Activated naive CD8-positive, alpha-beta T cell (primary cell): ENCODE measurements at regions not wholly inside any gene's neighbourhood (a gene's known extent, or its start where the extent isn't known, plus 50 kb on each side); places are given as distances from the start of the nearest gene placed in this dataset.

Experiments used
- H3K27ac Mint-ChIP-seq: one replicate; pipeline ENCODE4 v1.8.0; 2021; ENCODE audit warnings: mixed read lengths
- H3K27me3 Mint-ChIP-seq: one replicate; pipeline ENCODE4 v1.8.0; 2021; ENCODE audit warnings: mixed read lengths
- H3K36me3 Mint-ChIP-seq: one replicate; pipeline ENCODE4 v1.8.0; 2021; ENCODE audit warnings: mixed read lengths
- H3K4me1 Mint-ChIP-seq: one replicate; pipeline ENCODE4 v1.8.0; 2021; ENCODE audit warnings: low read depth, mixed read lengths
- H3K4me3 Mint-ChIP-seq: one replicate; pipeline ENCODE4 v1.8.0; 2021; ENCODE audit warnings: mild to moderate bottlenecking, mixed read lengths
- H3K9me3 Mint-ChIP-seq: one replicate; pipeline ENCODE4 v1.8.0; 2021; ENCODE audit warnings: low read depth, mixed read lengths

DNA sequence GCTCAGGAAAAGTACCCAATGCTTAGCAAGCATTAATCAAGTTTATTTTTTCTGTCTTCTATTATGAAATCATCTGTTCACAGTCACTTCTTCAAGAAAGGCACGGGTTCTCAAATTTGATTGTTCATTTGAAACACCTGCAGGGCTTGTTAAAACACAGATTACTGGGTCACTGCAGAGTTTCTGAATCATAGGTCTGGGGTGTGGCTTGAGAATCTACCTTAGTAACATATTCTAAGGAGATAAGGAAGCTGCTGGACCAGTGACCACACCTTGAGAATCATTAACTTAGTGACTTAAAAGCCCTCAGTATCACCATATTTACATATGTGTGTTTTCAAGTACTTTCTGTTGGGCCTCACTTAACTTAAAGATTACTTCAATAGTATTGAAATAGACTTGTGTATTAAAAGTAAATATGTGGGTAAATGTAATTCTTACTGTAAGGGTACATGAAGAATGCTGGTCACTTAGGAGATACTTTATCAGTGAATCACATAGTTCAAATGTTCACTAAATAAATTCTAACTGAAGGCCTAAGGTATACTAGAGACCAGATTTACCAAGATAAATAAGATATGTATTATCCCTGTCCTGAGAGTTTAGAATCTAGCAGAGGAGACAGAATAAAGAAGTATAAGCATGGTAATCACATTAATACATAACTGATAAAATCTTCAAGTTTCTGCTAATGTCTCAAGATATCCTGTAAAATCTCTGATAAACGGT is 1342.1 kb upstream of the C9orf72 start:
- Mint-ChIP-seq H3K36me3 (no peaks in the 10 kb centered on the region), H3K27me3 (no peaks in the 10 kb centered on the region), H3K4me1 (no peaks in the 10 kb centered on the region), H3K9me3 (peaks cover 4% of the 10 kb centered on the region), H3K4me3 (no peak overlapping the region), H3K27ac (no peak overlapping the region)

DNA sequence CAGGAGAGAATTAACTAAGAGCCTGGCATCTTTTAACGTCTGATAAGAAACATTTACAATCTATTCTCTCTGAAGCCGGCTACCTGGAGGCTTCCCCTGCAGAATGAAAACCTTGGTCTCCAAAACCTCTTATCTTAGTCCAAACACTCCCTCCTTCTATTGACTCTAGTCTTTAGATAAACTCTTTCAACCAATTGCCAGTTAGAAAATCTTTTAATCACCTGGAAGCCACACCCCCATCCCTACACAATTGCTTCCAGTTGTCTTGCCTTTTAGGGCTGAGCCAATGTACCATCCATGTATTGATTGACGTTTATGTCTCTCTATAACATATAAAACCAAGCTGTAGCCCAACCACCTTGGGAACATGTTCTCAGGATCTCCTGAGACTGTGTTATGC is 1343.1 kb upstream of the C9orf72 start:
- Mint-ChIP-seq H3K27ac (no peak overlapping the region), H3K36me3 (no peaks in the 10 kb centered on the region), H3K4me1 (no peaks in the 10 kb centered on the region), H3K27me3 (no peaks in the 10 kb centered on the region), H3K4me3 (no peak overlapping the region), H3K9me3 (peaks cover 4% of the 10 kb centered on the region)

DNA sequence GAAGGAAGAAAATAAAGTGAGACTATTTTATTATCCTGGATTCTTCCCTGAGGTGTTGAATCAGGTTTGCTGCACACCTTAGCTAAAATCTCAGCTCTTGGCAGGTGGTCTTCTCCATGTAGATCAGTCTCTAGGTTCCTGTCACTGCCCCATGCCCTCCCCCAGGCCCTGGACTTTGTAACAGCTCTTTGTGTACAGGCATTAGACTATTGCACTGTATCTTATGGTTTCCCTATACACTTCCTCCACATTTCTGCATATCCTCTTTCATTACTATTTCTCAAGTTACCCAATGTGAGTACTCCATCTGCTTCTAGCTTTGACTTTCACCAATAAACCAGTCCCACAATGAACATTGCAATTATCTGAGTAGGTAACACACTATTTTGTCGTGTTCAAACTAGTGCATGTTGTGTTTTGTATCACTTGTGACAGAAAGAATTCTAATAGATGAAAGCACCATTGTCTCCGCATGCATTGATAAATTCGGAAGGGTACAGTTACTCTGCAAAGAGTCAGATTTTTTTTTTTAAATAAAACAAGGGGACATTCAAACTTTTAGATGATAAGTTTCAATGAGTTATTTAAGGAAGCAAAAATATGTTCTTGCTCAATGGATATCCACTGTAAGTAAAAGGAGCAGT is 1348.7 kb upstream of the C9orf72 start:
- Mint-ChIP-seq H3K36me3 (no peaks in the 10 kb centered on the region), H3K4me3 (no peak overlapping the region), H3K27me3 (no peaks in the 10 kb centered on the region), H3K4me1 (no peaks in the 10 kb centered on the region), H3K9me3 (peaks cover 5% of the 10 kb centered on the region), H3K27ac (no peak overlapping the region)

DNA sequence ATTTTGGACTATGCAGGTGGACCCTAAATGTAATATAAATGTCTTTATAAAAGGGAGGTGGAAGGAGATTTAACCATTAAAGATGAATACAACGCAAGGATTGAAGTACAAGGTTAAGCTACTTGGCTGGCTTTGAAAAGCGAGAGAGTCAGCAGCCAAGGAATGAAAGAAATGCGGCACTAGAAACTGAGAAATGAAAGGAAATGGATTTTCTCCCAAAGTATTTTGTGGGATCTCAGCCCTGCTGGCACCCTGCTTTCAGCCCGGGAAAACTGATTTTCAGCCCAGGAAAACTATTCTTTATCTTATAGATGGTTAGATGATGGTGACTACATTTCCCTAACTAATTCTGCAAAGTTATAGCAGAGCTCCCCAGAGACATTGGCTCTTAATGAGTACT is 1349.6 kb upstream of the C9orf72 start:
- Mint-ChIP-seq H3K9me3 (peaks cover 3% of the 10 kb centered on the region), H3K4me3 (no peak overlapping the region)

DNA sequence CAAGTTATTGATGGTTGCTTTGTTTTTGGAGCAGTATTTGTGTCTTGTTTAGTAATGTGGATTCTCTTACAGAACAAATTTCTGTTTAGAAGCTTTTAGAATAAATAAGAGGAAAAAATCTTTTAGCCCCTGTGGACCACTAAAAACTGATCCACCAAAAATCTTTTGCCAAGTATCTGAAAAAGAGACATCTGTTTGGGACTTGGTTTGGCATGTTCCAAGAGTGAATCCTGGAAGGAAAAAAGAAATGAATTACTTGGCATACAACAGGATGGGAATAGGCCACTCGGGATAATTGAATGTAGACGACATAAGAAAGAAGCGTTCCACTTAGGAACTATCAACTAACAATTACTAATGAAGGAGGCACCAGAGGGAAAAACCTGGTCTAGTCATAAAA is 1350.1 kb upstream of the C9orf72 start:
- peaks cover 3% of the 10 kb centered on the region for H3K9me3 Mint-ChIP-seq
- no peak overlapping the region for H3K4me3 Mint-ChIP-seq
- no peaks in the 10 kb centered on the region for H3K36me3 Mint-ChIP-seq
- no peak overlapping the region for H3K27ac Mint-ChIP-seq
- no peaks in the 10 kb centered on the region for H3K27me3 Mint-ChIP-seq
- H3K4me1 Mint-ChIP-seq: no peaks in the 10 kb centered on the region

More for the DNA sequence above, 1349.6 kb upstream of the C9orf72 start:
- Mint-ChIP-seq H3K36me3 (no peaks in the 10 kb centered on the region), H3K4me1 (no peaks in the 10 kb centered on the region), H3K27me3 (no peaks in the 10 kb centered on the region), H3K27ac (no peak overlapping the region)

DNA sequence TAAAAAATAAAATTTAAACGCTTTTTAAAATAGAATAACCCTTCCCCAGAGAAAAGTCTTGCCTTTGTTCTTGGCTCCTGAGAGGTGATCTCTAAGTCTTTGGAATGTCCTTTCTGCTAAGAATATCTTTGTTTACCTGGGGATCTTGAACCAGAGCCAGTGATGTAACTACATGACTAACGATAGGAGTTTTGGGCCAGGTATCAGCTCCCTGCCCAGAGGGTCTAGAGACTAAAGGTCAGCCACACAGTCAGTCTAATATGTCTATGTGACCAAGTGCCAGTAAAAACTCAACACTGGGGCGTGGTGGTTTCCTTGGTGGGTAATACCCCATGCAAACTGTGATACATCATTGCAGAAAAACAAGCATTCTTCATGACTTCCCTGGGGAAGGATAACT is 1351.9 kb upstream of the C9orf72 start:
- H3K27ac Mint-ChIP-seq: no peak overlapping the region
- no peaks in the 10 kb centered on the region for H3K36me3 Mint-ChIP-seq
- no peaks in the 10 kb centered on the region for H3K27me3 Mint-ChIP-seq
- H3K4me3 Mint-ChIP-seq: no peak overlapping the region
- H3K9me3 Mint-ChIP-seq: peaks cover 3% of the 10 kb centered on the region
- H3K4me1 Mint-ChIP-seq: no peaks in the 10 kb centered on the region

DNA sequence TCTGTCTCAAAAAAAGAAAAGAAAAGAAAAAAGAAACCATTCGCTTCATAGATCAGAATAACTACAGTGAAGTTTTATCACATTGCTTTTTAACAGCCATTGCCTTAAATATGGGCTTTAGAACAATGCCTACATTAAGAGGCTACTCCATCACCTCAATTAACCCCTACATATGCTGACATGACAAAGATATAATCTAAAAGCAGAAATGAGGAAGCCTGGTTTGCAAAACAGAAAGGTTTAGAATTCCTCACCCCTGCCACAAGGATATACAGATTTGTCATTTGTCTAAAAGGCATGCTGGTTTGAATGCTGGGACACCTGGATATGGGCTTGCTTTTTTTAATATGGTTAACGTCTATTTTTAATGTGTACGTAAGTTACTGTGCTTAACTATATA is 1353.0 kb upstream of the C9orf72 start:
- no peak overlapping the region for H3K4me3 Mint-ChIP-seq

GRCh38 chr9:28927691-28928090 is 1354.4 kb upstream of the C9orf72 start:
- Mint-ChIP-seq H3K4me3 (no peak overlapping the region), H3K9me3 (peaks cover 1% of the 10 kb centered on the region), H3K4me1 (no peaks in the 10 kb centered on the region), H3K36me3 (no peaks in the 10 kb centered on the region), H3K27ac (no peak overlapping the region), H3K27me3 (no peaks in the 10 kb centered on the region)

More for the DNA sequence above, 1353.0 kb upstream of the C9orf72 start:
- Mint-ChIP-seq H3K36me3 (no peaks in the 10 kb centered on the region), H3K9me3 (peaks cover 3% of the 10 kb centered on the region), H3K4me1 (no peaks in the 10 kb centered on the region), H3K27ac (no peak overlapping the region), H3K27me3 (no peaks in the 10 kb centered on the region)

DNA sequence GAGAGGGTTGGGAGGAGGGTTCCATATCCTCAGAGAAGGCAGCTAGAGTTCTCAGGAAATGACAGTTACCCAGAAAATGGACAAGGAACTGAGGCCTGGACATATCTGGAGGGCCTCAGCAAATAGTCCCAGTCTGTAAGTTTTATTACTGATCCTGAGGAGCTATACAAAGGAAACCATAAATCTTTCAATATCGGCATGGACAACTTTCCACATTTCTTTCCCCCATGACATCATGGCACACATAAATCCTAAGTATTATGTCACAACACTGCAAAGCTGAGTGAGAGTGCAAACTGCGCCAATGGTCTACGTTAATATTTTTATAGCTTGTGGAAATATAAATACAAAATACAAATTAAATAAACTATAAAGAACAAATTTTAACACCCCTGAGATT is 1356.2 kb upstream of the C9orf72 start:
- H3K36me3 Mint-ChIP-seq: no peaks in the 10 kb centered on the region
- no peaks in the 10 kb centered on the region for H3K27me3 Mint-ChIP-seq
- no peaks in the 10 kb centered on the region for H3K9me3 Mint-ChIP-seq
- H3K27ac Mint-ChIP-seq: no peak overlapping the region
- no peak overlapping the region for H3K4me3 Mint-ChIP-seq
- no peaks in the 10 kb centered on the region for H3K4me1 Mint-ChIP-seq

- no peaks in the 10 kb centered on the region for H3K27me3 Mint-ChIP-seq
- H3K27ac Mint-ChIP-seq: no peak overlapping the region
- no peaks in the 10 kb centered on the region for H3K36me3 Mint-ChIP-seq
- no peaks in the 10 kb centered on the region for H3K9me3 Mint-ChIP-seq
- no peak overlapping the region for H3K4me3 Mint-ChIP-seq
- H3K4me1 Mint-ChIP-seq: no peaks in the 10 kb centered on the region
Measured at GRCh38 chr9:28930766-28931165, 1357.5 kb upstream of the C9orf72 start.

GRCh38 chr9:28934111-28934510 is 1360.8 kb upstream of the C9orf72 start:
- Mint-ChIP-seq H3K9me3 (no peaks in the 10 kb centered on the region), H3K27me3 (no peaks in the 10 kb centered on the region), H3K36me3 (no peaks in the 10 kb centered on the region), H3K4me3 (no peak overlapping the region), H3K4me1 (no peaks in the 10 kb centered on the region), H3K27ac (no peak overlapping the region)

GRCh38 chr9:28938981-28939380 is 1365.7 kb upstream of the C9orf72 start:
- H3K27ac Mint-ChIP-seq: no peak overlapping the region
- H3K27me3 Mint-ChIP-seq: no peaks in the 10 kb centered on the region
- H3K4me3 Mint-ChIP-seq: no peak overlapping the region
- no peaks in the 10 kb centered on the region for H3K36me3 Mint-ChIP-seq
- H3K9me3 Mint-ChIP-seq: no peaks in the 10 kb centered on the region
- no peaks in the 10 kb centered on the region for H3K4me1 Mint-ChIP-seq

DNA sequence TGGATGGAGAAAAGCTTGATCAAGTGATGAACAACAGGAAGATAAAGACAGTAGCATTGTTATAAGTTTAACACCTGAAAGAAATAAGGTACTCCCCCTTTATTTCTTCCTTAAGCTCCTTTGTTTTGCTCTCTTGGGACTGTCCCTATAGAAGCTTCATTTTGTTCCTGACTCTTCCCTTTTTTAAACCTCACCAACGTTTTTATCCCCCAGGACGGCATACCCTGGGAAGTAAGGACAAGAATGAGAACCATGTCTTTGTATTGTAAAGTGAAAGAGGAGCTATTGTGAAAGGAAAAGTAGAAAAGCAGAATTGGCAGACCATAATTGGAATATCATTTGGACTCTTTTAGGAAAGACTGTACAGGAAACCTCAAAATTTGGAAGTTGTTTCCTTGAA is 1368.6 kb upstream of the C9orf72 start:
- Mint-ChIP-seq H3K27me3 (no peaks in the 10 kb centered on the region), H3K27ac (no peak overlapping the region), H3K4me3 (no peak overlapping the region), H3K4me1 (no peaks in the 10 kb centered on the region), H3K36me3 (no peaks in the 10 kb centered on the region), H3K9me3 (no peaks in the 10 kb centered on the region)

- H3K4me1 Mint-ChIP-seq: no peaks in the 10 kb centered on the region
- no peaks in the 10 kb centered on the region for H3K36me3 Mint-ChIP-seq
- no peak overlapping the region for H3K27ac Mint-ChIP-seq
- no peaks in the 10 kb centered on the region for H3K9me3 Mint-ChIP-seq
- H3K27me3 Mint-ChIP-seq: no peaks in the 10 kb centered on the region
- H3K4me3 Mint-ChIP-seq: no peak overlapping the region
Measured at GRCh38 chr9:28942941-28943340, 1369.7 kb upstream of the C9orf72 start.

- no peaks in the 10 kb centered on the region for H3K36me3 Mint-ChIP-seq
- H3K9me3 Mint-ChIP-seq: peaks cover 6% of the 10 kb centered on the region
- H3K27ac Mint-ChIP-seq: no peak overlapping the region
- H3K27me3 Mint-ChIP-seq: no peaks in the 10 kb centered on the region
- H3K4me3 Mint-ChIP-seq: no peak overlapping the region
- no peaks in the 10 kb centered on the region for H3K4me1 Mint-ChIP-seq
Measured at GRCh38 chr9:28946648-28947047, 1373.4 kb upstream of the C9orf72 start.

GRCh38 chr9:28951945-28952344 is 1378.7 kb upstream of the C9orf72 start:
- Mint-ChIP-seq H3K27ac (no peak overlapping the region), H3K36me3 (no peaks in the 10 kb centered on the region), H3K4me1 (no peaks in the 10 kb centered on the region), H3K4me3 (no peak overlapping the region), H3K27me3 (no peaks in the 10 kb centered on the region), H3K9me3 (peaks cover 9% of the 10 kb centered on the region)
